ENCODE measurements at regions not wholly inside any gene's neighbourhood (a gene's known extent, or its start where the extent isn't known, plus 50 kb on each side); places are given as distances from the start of the nearest gene placed in this dataset.

DNA sequence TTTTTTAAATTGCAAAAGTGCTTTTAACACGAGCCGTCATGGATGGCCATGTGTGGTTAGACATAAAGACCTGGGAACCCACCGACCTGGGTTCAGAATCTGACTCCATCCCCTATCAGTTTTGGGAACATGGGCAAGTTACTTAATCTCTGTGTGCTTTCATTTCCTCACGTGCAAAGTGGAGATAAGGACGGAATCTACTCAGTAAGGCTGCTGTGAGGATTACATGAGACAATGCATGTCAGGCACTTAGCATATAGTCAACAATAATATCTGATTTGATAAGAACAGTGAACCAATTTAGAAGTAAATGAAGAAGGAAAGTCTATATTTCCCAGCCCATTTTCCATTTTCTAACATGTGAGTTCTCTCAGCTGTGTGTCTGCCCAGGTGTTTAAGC lies 235.4 kb downstream of the SUDS3 start:
- H3K4me3 ChIP-seq (ENCODE audit: low read length): no peak overlapping the region
- TF ChIP-seq CTCF (conservative IDR thresholded peaks at IDR 0.05; ENCODE audit: low read length): no peak
- no peak for DNase-seq (ENCODE audit: low read depth)

- no peak for DNase-seq (ENCODE audit: low read depth)
- H3K4me3 ChIP-seq (ENCODE audit: low read length): no peak overlapping the region
- TF ChIP-seq CTCF (conservative IDR thresholded peaks at IDR 0.05; ENCODE audit: low read length): no peak
Measured at GRCh38 chr12:118617611-118618450, 241.5 kb downstream of the SUDS3 start.

- H3K4me3 ChIP-seq (ENCODE audit: low read length): no peak overlapping the region
- DNase-seq (ENCODE audit: low read depth): no peak
- TF ChIP-seq CTCF (conservative IDR thresholded peaks at IDR 0.05; ENCODE audit: low read length): no peak
Measured at GRCh38 chr12:118618695-118619094, 242.3 kb downstream of the SUDS3 start.

- H3K4me3 ChIP-seq (ENCODE audit: low read length): no peak overlapping the region
- no peak for TF ChIP-seq CTCF (conservative IDR thresholded peaks at IDR 0.05; ENCODE audit: low read length)
- DNase-seq (ENCODE audit: low read depth): no peak
Measured at GRCh38 chr12:118625050-118625675, 248.8 kb downstream of the SUDS3 start.

DNA sequence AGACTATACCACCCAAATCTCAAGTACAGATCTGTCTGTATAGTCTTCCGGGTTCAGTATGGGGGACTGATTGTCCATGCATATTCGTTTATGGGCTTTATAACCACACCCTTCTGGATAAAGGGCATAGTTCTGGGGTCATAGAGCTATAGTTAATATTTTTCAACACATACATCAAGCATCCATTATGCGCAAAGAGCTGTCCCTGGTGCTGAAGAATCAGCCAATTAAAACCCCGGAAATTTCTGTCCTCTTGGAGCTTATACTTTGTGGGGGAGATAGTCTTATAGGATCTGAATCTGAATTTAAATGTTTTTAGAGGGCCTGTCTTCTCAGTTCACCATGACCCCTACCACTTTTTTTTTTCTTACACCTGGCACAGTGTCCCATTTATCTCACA lies 256.7 kb downstream of the SUDS3 start:
- TF ChIP-seq CTCF (conservative IDR thresholded peaks at IDR 0.05; ENCODE audit: low read length): no peak
- DNase-seq (ENCODE audit: low read depth): no peak
- H3K4me3 ChIP-seq (ENCODE audit: low read length): no peak overlapping the region

GRCh38 chr12:118635276-118635675 lies 258.9 kb downstream of the SUDS3 start:
- H3K4me3 ChIP-seq (ENCODE audit: low read length): no peak overlapping the region
- TF ChIP-seq CTCF (conservative IDR thresholded peaks at IDR 0.05; ENCODE audit: low read length): no peak
- DNase-seq (ENCODE audit: low read depth): no peak

All from AG10803 (cell line).